GM10248 (cell line): ENCODE measurements at regions not wholly inside any gene's neighbourhood (a gene's known extent, or its start where the extent isn't known, plus 50 kb on each side); places are given as distances from the start of the nearest gene placed in this dataset.

Experiments
- CTCF ChIA-PET: fragments of 300-600 bp; sonication (Branson Sonifier 250); formaldehyde crosslinking; extraction: SDS; loops from one replicate; lab custom pipeline; 2021; ENCODE audit warnings: antibody characterized with exemption; lab: Yijun Ruan, JAX
- POLR2A ChIA-PET: fragments of 350-650 bp; sonication (Branson Sonifier 250); formaldehyde crosslinking; extraction: SDS; loops from one replicate; lab custom pipeline; 2020; ENCODE audit warnings: antibody characterized with exemption; lab: Yijun Ruan, JAX
- DNase-seq: peaks from one replicate; pipeline ENCODE4 v3.0.0; 2012; ENCODE audit errors: extremely low spot score
- CTCF ChIP-seq: IDR thresholded peaks from 2 replicates; pipeline ENCODE4 v1.5.1; 2012; ENCODE audit warnings: mild to moderate bottlenecking, low read depth; ENCODE audit errors: extremely low read depth, missing control alignments, control extremely low read depth

GRCh38 chr1:79326875-79327274, 320.3 kb upstream of the ADGRL4 start:
- ChIA-PET POLR2A (no interaction called here), CTCF (no interaction called here)
- DNase-seq: no peak
- TF ChIP-seq CTCF: no peak

DNA sequence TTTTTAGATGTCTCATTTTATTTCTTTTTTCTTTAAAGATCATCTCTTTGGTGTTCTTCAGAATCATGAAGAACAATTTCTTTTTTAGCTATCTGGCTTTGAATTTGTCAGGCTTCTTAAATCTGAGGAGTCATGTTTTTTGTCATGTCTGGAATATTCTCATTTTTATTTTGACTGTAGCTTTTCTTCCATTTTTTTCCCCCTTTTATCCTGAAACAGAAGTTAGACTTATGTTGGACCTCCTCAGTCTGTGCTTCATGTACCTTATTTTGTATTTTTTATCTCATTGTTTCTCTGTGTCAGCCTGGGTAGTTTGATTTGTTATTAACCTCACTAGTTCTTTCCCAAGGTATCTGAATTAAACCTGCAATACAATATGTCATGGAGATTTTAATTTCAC, 319.2 kb upstream of the ADGRL4 start:
- ChIA-PET POLR2A (no interaction called here), CTCF (interaction anchor here (1.8 to 1.9 kb wide), 2 partner anchors 9 to 56 kb away, joined by 5 to 6 read pairs; no protein-coding TSS in a partner anchor)
- no peak for DNase-seq
- no peak for TF ChIP-seq CTCF

DNA sequence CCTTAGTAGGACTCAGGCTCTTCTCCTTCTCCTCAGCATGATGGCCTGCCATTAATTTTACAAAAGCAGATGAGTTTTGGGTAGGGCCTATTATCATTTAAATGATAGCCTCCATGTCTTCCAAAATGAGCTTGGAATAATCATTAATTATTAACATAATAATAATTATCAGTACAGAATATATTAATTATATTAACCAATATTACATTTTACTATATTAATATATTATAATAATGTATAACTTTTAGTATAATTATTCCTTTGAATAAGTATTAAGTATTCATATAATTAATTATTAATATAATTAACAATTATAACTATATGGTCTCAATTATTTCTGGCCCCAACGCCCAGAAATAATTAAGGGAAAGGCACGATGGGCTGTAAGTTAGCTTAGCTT, 318.6 kb upstream of the ADGRL4 start:
- no peak for TF ChIP-seq CTCF
- CTCF ChIA-PET: interaction anchor here (0.7 to 1.9 kb wide), 3 partner anchors 9 to 56 kb away, joined by 3 to 6 read pairs (median 5); no protein-coding TSS in a partner anchor
- POLR2A ChIA-PET: no interaction called here
- no peak for DNase-seq

DNA sequence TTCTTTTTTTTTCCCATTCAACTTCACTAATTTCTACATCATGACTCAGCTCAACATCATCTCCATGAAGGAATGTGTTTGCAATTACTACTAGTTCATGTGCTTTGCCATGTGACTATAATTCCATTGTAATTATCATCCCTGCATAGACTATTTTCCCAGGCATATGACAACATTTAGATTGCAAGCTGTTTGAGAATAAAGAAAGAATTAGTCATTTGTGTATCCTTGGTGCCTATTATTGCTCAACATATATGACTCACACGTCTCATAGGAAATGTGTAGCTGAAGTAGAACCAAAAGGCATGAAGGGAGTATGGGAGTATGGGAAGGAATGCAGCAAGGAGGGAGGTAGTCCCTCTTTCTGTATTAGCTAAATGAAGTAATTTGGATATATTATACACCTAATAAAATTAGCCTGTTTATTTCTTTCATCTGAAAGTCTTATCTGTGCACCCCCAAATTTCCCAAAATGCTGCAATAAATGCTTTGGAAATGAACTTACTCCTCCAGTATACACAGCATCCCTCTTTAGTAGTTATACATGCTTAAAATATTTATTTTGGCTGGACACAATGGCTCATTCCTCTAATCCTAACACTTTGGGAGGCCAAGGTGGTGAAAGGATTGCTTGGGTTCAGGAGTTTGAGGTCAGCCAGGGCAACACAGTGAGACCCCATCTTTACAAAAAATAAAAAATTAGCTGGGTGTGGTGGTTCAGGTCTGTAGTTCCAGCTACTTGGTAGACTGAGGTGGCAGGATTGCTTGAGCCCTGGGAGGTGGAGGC, 316.9 kb upstream of the ADGRL4 start:
- CTCF ChIA-PET: interaction anchor here (0.9 to 1.9 kb wide), 2 partner anchors 14 to 54 kb away, joined by 3 to 5 read pairs; no protein-coding TSS in a partner anchor
- DNase-seq: no peak
- no peak for TF ChIP-seq CTCF
- POLR2A ChIA-PET: no interaction called here

GRCh38 chr1:79322511-79323027, 316.0 kb upstream of the ADGRL4 start:
- TF ChIP-seq CTCF: no peak
- DNase-seq: no peak
- CTCF ChIA-PET: no interaction called here
- POLR2A ChIA-PET: no interaction called here

GRCh38 chr1:79312438-79312837, 305.9 kb upstream of the ADGRL4 start:
- no peak for DNase-seq
- ChIA-PET CTCF (no interaction called here), POLR2A (no interaction called here)
- TF ChIP-seq CTCF: no peak
